GM18909 (cell line): ENCODE measurements at regions not wholly inside any gene's neighbourhood (a gene's known extent, or its start where the extent isn't known, plus 50 kb on each side); places are given as distances from the start of the nearest gene placed in this dataset.

ENCODE experiments used
- ATAC-seq: cut with Tn5 transposase; IDR thresholded peaks from one replicate; pipeline ENCODE4 v1.9.1; 2021; ENCODE audit warnings: mild to moderate bottlenecking; ENCODE audit not compliant: unreplicated experiment, poor library complexity

- ATAC-seq: no peak
Measured at GRCh38 chr5:175288048-175288621, 155.8 kb downstream of the DRD1 start.

- ATAC-seq: no peak
Measured at GRCh38 chr5:175286981-175287380, 157.0 kb downstream of the DRD1 start.

GRCh38 chr5:175285261-175285660 lies 158.7 kb downstream of the DRD1 start:
- ATAC-seq: no peak

- ATAC-seq: no peak
Measured at GRCh38 chr5:175284806-175285205, 159.2 kb downstream of the DRD1 start.

GRCh38 chr5:175282611-175283225 lies 161.3 kb downstream of the DRD1 start:
- ATAC-seq: no peak

- ATAC-seq: peak; percentile 59
Measured at GRCh38 chr5:175281714-175282113, 162.3 kb downstream of the DRD1 start.

GRCh38 chr5:175281257-175281656 lies 162.7 kb downstream of the DRD1 start:
- ATAC-seq: no peak

GRCh38 chr5:175279506-175279905 lies 164.5 kb downstream of the DRD1 start:
- no peak for ATAC-seq

- no peak for ATAC-seq
Measured at GRCh38 chr5:175275748-175276147, 168.2 kb downstream of the DRD1 start.

GRCh38 chr5:175275097-175275496 lies 168.9 kb downstream of the DRD1 start:
- no peak for ATAC-seq

GRCh38 chr5:175274171-175274570 lies 169.8 kb downstream of the DRD1 start:
- no peak for ATAC-seq

GRCh38 chr5:175264406-175264805 lies 179.6 kb downstream of the DRD1 start:
- no peak for ATAC-seq

- no peak for ATAC-seq
Measured at GRCh38 chr5:175263776-175264175, 180.2 kb downstream of the DRD1 start.

GRCh38 chr5:175261526-175261925 lies 182.5 kb downstream of the DRD1 start:
- ATAC-seq: no peak

GRCh38 chr5:175261037-175261436 lies 182.9 kb downstream of the DRD1 start:
- no peak for ATAC-seq

GRCh38 chr5:175257847-175258194 lies 186.2 kb downstream of the DRD1 start:
- no peak for ATAC-seq

GRCh38 chr5:175257128-175257846 lies 186.7 kb downstream of the DRD1 start:
- no peak for ATAC-seq

- ATAC-seq: no peak
Measured at GRCh38 chr5:175254155-175254554, 189.8 kb downstream of the DRD1 start.

GRCh38 chr5:175253597-175253996 lies 190.4 kb downstream of the DRD1 start:
- no peak for ATAC-seq

GRCh38 chr5:175252234-175252805 lies 191.7 kb downstream of the DRD1 start:
- no peak for ATAC-seq

GRCh38 chr5:175250426-175250825 lies 193.6 kb downstream of the DRD1 start:
- no peak for ATAC-seq
